GM19455 (cell line): ENCODE measurements at regions not wholly inside any gene's neighbourhood (a gene's known extent, or its start where the extent isn't known, plus 50 kb on each side); places are given as distances from the start of the nearest gene placed in this dataset.

ENCODE experiments used
- ATAC-seq: cut with Tn5 transposase; IDR thresholded peaks from one replicate; pipeline ENCODE4 v1.9.1; 2021; ENCODE audit not compliant: unreplicated experiment

- no peak for ATAC-seq
Measured at GRCh38 chr4:160872491-160872890, 1291.3 kb downstream of the FSTL5 start.

GRCh38 chr4:160877087-160877790 lies 1286.6 kb downstream of the FSTL5 start:
- ATAC-seq, result no peak

GRCh38 chr4:160880180-160880579 lies 1283.6 kb downstream of the FSTL5 start:
- no peak for ATAC-seq

- no peak for ATAC-seq
Measured at GRCh38 chr4:160887668-160888067, 1276.1 kb downstream of the FSTL5 start.

- ATAC-seq, result no peak
Measured at GRCh38 chr4:160894128-160894527, 1269.7 kb downstream of the FSTL5 start.

- no peak for ATAC-seq
Measured at GRCh38 chr4:160894809-160895208, 1269.0 kb downstream of the FSTL5 start.

GRCh38 chr4:160927311-160927710 lies 1236.5 kb downstream of the FSTL5 start:
- no peak for ATAC-seq

GRCh38 chr4:160928482-160928881 lies 1235.3 kb downstream of the FSTL5 start:
- no peak for ATAC-seq

- ATAC-seq, result no peak
Measured at GRCh38 chr4:160947653-160948052, 1216.1 kb downstream of the FSTL5 start.

GRCh38 chr4:160956875-160957274 lies 1206.9 kb downstream of the FSTL5 start:
- ATAC-seq, result no peak

GRCh38 chr4:160969925-160970324 lies 1193.9 kb downstream of the FSTL5 start:
- no peak for ATAC-seq

GRCh38 chr4:160980091-160980490 lies 1183.7 kb downstream of the FSTL5 start:
- ATAC-seq, result no peak

- ATAC-seq, result no peak
Measured at GRCh38 chr4:160981083-160981482, 1182.7 kb downstream of the FSTL5 start.

- ATAC-seq, result no peak
Measured at GRCh38 chr4:160983035-160983434, 1180.8 kb downstream of the FSTL5 start.

GRCh38 chr4:161002386-161002785 lies 1161.4 kb downstream of the FSTL5 start:
- ATAC-seq, result no peak

GRCh38 chr4:161003418-161004057 lies 1160.3 kb downstream of the FSTL5 start:
- no peak for ATAC-seq

GRCh38 chr4:161005746-161006145 lies 1158.1 kb downstream of the FSTL5 start:
- no peak for ATAC-seq

- no peak for ATAC-seq
Measured at GRCh38 chr4:161008527-161008926, 1155.3 kb downstream of the FSTL5 start.

- no peak for ATAC-seq
Measured at GRCh38 chr4:161010227-161010626, 1153.6 kb downstream of the FSTL5 start.
